Prostate gland (tissue), 2 donors: ENCODE measurements at regions not wholly inside any gene's neighbourhood (a gene's known extent, or its start where the extent isn't known, plus 50 kb on each side); places are given as distances from the start of the nearest gene placed in this dataset.

ENCODE experiments used
- DNase-seq: peaks from one replicate; pipeline ENCODE4 v3.0.0-alpha.2; 2019; ENCODE audit warnings: low spot score
- H3K27ac ChIP-seq, 2 donors: fragments of 200-600 bp; sonication (generic); 2 replicates each; pipeline ENCODE4 v1.5.1; 2017 to 2019
- H3K27me3 ChIP-seq: fragments of 200-600 bp; sonication (generic); replicated peaks from 2 replicates; pipeline ENCODE4 v1.5.1; 2019; ENCODE audit not compliant: insufficient read depth
- H3K36me3 ChIP-seq, 2 donors: fragments of 200-600 bp; sonication (generic); 1 replicate in 1 of 2; 2 replicates in 1 of 2; pipeline versions ENCODE4 v1.5.1 to v1.8.1; 2017 to 2019
- H3K4me1 ChIP-seq: fragments of 200-600 bp; sonication (generic); replicated peaks from 2 replicates; pipeline ENCODE4 v1.5.1; 2019
- H3K4me3 ChIP-seq, 2 donors: fragments of 200-600 bp; sonication (generic); 2 replicates each; pipeline ENCODE4 v1.5.1; 2017 to 2019
- H3K9me3 ChIP-seq: fragments of 200-600 bp; sonication (generic); 2 replicates; pipeline ENCODE4 v1.5.1; 2017
- CTCF ChIP-seq, 4 experiments: fragments of 200-600 bp in 2 of 4; fragments of 450-650 bp in 2 of 4; sonication (generic) in 2 of 4; IDR thresholded peaks; 1 replicate in 3 of 4; 2 replicates in 1 of 4; pipeline ENCODE4 v1.5.1; 2016 to 2019; ENCODE audit warnings: antibody characterized with exemption in 4 of 4, mild to moderate bottlenecking in 2 of 4, moderate library complexity in 2 of 4
- POLR2A ChIP-seq: fragments of 450-650 bp; IDR thresholded peaks from one replicate; pipeline ENCODE4 v1.6.1; 2016; ENCODE audit warnings: antibody characterized with exemption, mild to moderate bottlenecking
- POLR2AphosphoS5 ChIP-seq: sonication (generic); formaldehyde crosslinking; IDR thresholded peaks from one replicate; pipeline ENCODE4 v1.6.1; 2017; ENCODE audit warnings: antibody characterized with exemption
- WGBS: methylation state at CpG from one replicate; pipeline ENCODE4 v1.1.5; 2018; 5-methylcytosine and 5-hydroxymethylcytosine counted together
- intact Hi-C: fragments of 100-400 bp; cut with DNase I; formaldehyde crosslinking; loops from one replicate; pipeline ENCODE4 v1.14.2; 2022

- H3K4me1 ChIP-seq, result no peaks in the 10 kb centered on the region
- no peak for DNase-seq
- no peak overlapping the region for H3K27ac ChIP-seq
- no peak overlapping the region for H3K4me3 ChIP-seq
- no peaks in the 10 kb centered on the region for H3K27me3 ChIP-seq
- intact Hi-C loops, result no loop called here
- 90% methylated on average over 2 of the region's 2 CpGs for WGBS
- no peaks in the 10 kb centered on the region for H3K36me3 ChIP-seq
- H3K9me3 ChIP-seq, result no peaks in the 10 kb centered on the region
- no peak for TF ChIP-seq CTCF (IDR thresholded peaks at IDR 0.05)
- no peak for TF ChIP-seq POLR2AphosphoS5
- no peak for TF ChIP-seq POLR2A
Measured at GRCh38 chr5:96096724-96097123, 135.1 kb upstream of the ELL2 start.

- no peak for DNase-seq
Measured at GRCh38 chr5:96094904-96095303, 133.3 kb upstream of the ELL2 start.

GRCh38 chr5:96093890-96094381, 132.3 kb upstream of the ELL2 start:
- intact Hi-C loops, result no loop called here
- no peaks in the 10 kb centered on the region for H3K36me3 ChIP-seq
- no peaks in the 10 kb centered on the region for H3K9me3 ChIP-seq
- no peak for DNase-seq
- peak overlapping the region in 1 of 2 donors; percentile 23 for H3K27ac ChIP-seq
- no peaks in the 10 kb centered on the region for H3K27me3 ChIP-seq
- H3K4me3 ChIP-seq, result no peak overlapping the region
- H3K4me1 ChIP-seq, result no peaks in the 10 kb centered on the region
- TF ChIP-seq POLR2AphosphoS5, result peak; percentile 33
- TF ChIP-seq POLR2A, result no peak
- WGBS, result 38% methylated on average over 1 of the region's 1 CpG

More at GRCh38 chr5:96094904-96095303, 133.3 kb upstream of the ELL2 start:
- Histone ChIP-seq H3K36me3 (no peaks in the 10 kb centered on the region), H3K4me3 (no peak overlapping the region), H3K9me3 (no peaks in the 10 kb centered on the region), H3K27me3 (no peaks in the 10 kb centered on the region), H3K27ac (no peak overlapping the region), H3K4me1 (no peaks in the 10 kb centered on the region)
- intact Hi-C loops, result no loop called here
- TF ChIP-seq POLR2AphosphoS5 (no peak), CTCF (IDR thresholded peaks at IDR 0.05) (no peak)

GRCh38 chr5:96093340-96093739, 131.7 kb upstream of the ELL2 start:
- no peak for TF ChIP-seq CTCF (IDR thresholded peaks at IDR 0.05)
- TF ChIP-seq POLR2AphosphoS5, result peak; percentile 5
- TF ChIP-seq POLR2A, result no peak
- peak overlapping the region in 1 of 2 donors; percentile 23 for H3K27ac ChIP-seq
- intact Hi-C loops, result no loop called here

GRCh38 chr5:96091874-96092273, 130.2 kb upstream of the ELL2 start:
- WGBS, result 97% methylated on average over 1 of the region's 1 CpG
- no peaks in the 10 kb centered on the region for H3K36me3 ChIP-seq
- H3K27ac ChIP-seq, result no peak overlapping the region
- no peak overlapping the region for H3K4me3 ChIP-seq
- H3K27me3 ChIP-seq, result no peaks in the 10 kb centered on the region
- no peaks in the 10 kb centered on the region for H3K9me3 ChIP-seq
- DNase-seq, result no peak
- intact Hi-C loops, result no loop called here
- no peaks in the 10 kb centered on the region for H3K4me1 ChIP-seq
- no peak for TF ChIP-seq POLR2AphosphoS5
- no peak for TF ChIP-seq POLR2A
- TF ChIP-seq CTCF (IDR thresholded peaks at IDR 0.05), result no peak

More at GRCh38 chr5:96093340-96093739, 131.7 kb upstream of the ELL2 start:
- 79% methylated on average over 3 of the region's 3 CpGs for WGBS
- Histone ChIP-seq H3K27me3 (no peaks in the 10 kb centered on the region), H3K4me1 (no peaks in the 10 kb centered on the region), H3K9me3 (no peaks in the 10 kb centered on the region), H3K36me3 (no peaks in the 10 kb centered on the region), H3K4me3 (no peak overlapping the region)
- DNase-seq, result peak; percentile 41
